ENCODE measurements at regions not wholly inside any gene's neighbourhood (a gene's known extent, or its start where the extent isn't known, plus 50 kb on each side); places are given as distances from the start of the nearest gene placed in this dataset.
"Not testable (repeated sequence)": the region's sequence is repeated elsewhere in the genome, so short reads cannot be mapped to it uniquely, and the experiment has no call there.

DNA sequence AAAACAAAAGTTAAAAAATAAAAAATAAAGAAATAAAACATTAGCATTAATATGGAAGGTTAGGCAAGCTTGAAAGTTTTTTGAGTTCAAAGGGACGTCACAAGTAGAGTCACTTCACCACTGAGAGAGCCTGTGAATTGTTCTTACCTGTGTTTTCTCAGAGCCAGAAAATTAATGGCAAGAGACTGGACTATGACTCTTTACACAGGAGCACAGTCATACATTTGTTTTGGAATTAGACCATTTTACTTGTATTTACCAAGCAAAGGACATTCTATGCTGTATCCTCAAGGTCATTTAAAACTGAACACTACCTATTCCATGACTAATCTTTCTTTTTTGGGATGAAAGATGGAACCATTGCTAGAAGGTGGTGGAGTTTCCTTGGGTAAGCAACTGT lies 346.1 kb downstream of the FAM47B start:
- Histone ChIP-seq H3K9me3 (no peaks in the 10 kb centered on the region), H3K27me3 (no peaks in the 10 kb centered on the region), H3K36me3 (no peaks in the 10 kb centered on the region), H3K4me3 (ENCODE audit: low read depth, low read length) (no peak overlapping the region), H3K4me1 (no peaks in the 10 kb centered on the region)
- DNase-seq = no peak
- TF ChIP-seq, protein P1, sequence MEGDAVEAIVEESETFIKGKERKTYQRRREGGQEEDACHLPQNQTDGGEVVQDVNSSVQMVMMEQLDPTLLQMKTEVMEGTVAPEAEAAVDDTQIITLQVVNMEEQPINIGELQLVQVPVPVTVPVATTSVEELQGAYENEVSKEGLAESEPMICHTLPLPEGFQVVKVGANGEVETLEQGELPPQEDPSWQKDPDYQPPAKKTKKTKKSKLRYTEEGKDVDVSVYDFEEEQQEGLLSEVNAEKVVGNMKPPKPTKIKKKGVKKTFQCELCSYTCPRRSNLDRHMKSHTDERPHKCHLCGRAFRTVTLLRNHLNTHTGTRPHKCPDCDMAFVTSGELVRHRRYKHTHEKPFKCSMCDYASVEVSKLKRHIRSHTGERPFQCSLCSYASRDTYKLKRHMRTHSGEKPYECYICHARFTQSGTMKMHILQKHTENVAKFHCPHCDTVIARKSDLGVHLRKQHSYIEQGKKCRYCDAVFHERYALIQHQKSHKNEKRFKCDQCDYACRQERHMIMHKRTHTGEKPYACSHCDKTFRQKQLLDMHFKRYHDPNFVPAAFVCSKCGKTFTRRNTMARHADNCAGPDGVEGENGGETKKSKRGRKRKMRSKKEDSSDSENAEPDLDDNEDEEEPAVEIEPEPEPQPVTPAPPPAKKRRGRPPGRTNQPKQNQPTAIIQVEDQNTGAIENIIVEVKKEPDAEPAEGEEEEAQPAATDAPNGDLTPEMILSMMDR (IDR thresholded peaks at IDR 0.05; ENCODE audit: low read depth, low read length) = no peak

DNA sequence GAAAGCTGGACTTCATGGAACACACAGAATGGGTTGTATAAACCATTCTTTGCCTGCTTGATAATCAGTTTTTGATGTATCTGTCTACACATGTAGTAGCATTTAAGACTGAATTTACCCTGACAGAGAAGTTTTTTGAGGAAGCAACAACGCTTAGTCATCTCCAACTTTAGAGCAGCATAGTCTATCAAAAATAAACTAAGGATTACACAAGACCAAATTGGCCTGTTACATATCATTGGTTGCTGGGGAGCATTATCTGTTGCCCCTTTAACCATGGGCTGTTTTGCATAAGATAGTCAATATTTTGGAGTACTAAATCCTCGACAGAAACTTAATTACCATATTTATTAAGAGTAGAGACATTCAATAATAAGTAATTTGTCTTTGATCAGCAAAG lies 347.4 kb downstream of the FAM47B start:
- H3K9me3 ChIP-seq = no peaks in the 10 kb centered on the region
- TF ChIP-seq, protein P1 (IDR thresholded peaks at IDR 0.05; ENCODE audit: low read depth, low read length) = no peak
- no peaks in the 10 kb centered on the region for H3K4me1 ChIP-seq
- no peaks in the 10 kb centered on the region for H3K36me3 ChIP-seq
- DNase-seq = no peak
- no peaks in the 10 kb centered on the region for H3K27me3 ChIP-seq
- H3K4me3 ChIP-seq (ENCODE audit: low read depth, low read length) = no peak overlapping the region

DNA sequence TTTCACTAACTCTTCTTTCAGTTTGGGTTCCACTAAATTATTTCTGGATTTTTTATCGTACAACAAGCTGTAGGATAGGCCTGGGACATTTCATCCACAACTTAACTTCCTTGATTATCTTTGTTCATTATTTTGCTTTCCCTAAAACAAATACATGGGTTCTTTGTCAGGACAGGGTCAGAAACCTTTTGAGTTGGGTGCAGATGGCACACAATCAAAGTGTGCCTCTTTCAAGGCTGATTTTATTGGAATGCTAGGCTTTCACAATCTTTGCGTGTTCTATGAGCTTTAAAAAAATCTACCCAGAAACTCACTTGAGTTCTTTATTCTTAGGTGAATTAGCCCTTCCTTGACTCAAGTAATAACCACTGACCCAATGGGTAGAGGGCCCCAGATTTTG lies 348.4 kb downstream of the FAM47B start:
- no peak for DNase-seq
- TF ChIP-seq, protein P1 (IDR thresholded peaks at IDR 0.05; ENCODE audit: low read depth, low read length) = no peak
- no peaks in the 10 kb centered on the region for H3K4me1 ChIP-seq
- no peaks in the 10 kb centered on the region for H3K9me3 ChIP-seq
- no peaks in the 10 kb centered on the region for H3K27me3 ChIP-seq
- H3K36me3 ChIP-seq = no peaks in the 10 kb centered on the region
- H3K4me3 ChIP-seq (ENCODE audit: low read depth, low read length) = no peak overlapping the region

DNA sequence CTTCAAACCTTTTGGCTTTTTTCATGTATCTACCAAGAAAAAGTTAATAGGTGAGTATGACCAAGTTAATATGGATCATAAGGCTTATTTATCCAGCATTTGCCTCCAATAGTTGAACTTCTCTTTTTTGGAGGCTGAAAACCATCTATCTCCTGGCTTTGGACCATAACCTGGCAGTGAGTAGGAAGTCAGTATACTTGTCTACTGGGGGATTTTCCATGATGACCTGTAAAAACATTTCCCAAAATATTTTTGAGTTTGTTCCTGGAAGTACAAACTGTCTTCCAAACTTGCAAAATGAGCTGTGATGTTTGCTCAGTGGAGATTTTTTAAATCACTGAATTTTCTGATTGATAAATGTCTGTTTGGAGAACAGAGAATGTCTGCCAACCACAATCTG lies 349.9 kb downstream of the FAM47B start:
- Histone ChIP-seq H3K9me3 (no peaks in the 10 kb centered on the region), H3K36me3 (no peaks in the 10 kb centered on the region), H3K4me1 (no peaks in the 10 kb centered on the region), H3K4me3 (ENCODE audit: low read depth, low read length) (no peak overlapping the region), H3K27me3 (no peaks in the 10 kb centered on the region)
- DNase-seq = no peak
- TF ChIP-seq, protein P1 (IDR thresholded peaks at IDR 0.05; ENCODE audit: low read depth, low read length) = no peak

DNA sequence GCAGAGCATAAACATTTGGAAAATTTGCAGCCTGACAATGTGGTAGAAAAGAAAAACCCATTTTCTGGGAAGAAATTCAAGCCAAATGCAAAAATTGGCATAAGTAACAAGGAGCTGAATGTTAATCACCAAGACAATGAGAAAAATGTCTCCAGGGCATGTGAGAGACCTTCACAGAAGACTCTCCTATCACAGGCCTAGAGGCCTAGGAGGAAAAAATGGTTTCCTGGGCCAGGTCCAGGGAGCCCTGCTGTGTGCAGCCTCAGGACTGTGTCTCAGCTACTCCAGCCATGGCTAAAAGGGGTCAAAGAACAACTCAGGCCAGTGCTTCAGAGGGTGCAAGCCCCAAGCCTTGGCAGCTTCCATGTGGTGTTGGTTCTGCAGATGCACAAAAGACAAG lies 362.4 kb downstream of the FAM47B start:
- DNase-seq, H3K27me3 ChIP-seq, H3K36me3 ChIP-seq: not testable (repeated sequence)

DNA sequence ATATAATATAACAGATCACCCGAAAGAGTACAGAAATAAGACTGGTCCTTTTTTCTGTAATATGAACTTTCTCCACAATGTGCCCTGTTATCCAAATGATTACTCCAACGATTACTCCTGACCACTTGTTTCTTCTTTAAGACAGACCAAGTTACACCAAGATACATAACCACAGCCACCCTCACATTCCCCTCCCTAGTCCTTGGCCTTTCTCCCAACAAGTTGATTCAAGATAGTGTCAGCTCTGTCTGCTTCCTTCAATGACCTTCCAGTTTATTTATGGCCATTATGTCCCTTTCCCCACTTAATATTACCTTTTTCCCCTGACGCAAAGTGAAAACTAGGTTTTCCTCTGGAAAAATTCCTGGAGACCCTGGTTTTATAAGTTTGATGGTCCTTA lies 397.2 kb downstream of the FAM47B start:
- H3K36me3 ChIP-seq = no peaks in the 10 kb centered on the region
- TF ChIP-seq, protein P1 (IDR thresholded peaks at IDR 0.05; ENCODE audit: low read depth, low read length) = no peak
- H3K4me3 ChIP-seq (ENCODE audit: low read depth, low read length) = no peak overlapping the region
- DNase-seq = no peak
- H3K27me3 ChIP-seq = no peaks in the 10 kb centered on the region
- H3K9me3 ChIP-seq = no peaks in the 10 kb centered on the region
- H3K4me1 ChIP-seq = no peaks in the 10 kb centered on the region

More for the DNA sequence above, 362.4 kb downstream of the FAM47B start:
- H3K4me1 ChIP-seq; H3K9me3 ChIP-seq; H3K4me3 ChIP-seq (ENCODE audit: low read depth, low read length): not testable (repeated sequence)

DNA sequence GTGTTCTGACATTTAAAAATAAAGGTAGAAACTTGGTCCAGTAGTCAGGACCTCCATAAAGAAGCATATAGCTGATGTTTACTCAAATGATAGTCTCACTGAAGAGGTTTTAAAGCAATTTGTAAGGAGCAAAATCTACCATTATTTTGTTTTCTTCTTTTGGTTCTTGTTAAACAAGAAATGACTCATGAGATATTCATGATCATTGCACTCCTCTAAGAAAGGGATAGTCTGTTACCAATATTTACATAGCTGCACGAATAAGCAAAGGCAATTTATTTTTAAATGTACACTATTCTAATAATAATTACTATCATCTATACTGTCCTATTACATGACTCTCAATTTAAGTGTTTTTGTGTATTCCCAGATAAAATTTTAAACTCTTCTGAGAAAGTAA lies 397.9 kb downstream of the FAM47B start:
- no peaks in the 10 kb centered on the region for H3K27me3 ChIP-seq
- no peaks in the 10 kb centered on the region for H3K36me3 ChIP-seq
- TF ChIP-seq, protein P1 (IDR thresholded peaks at IDR 0.05; ENCODE audit: low read depth, low read length) = no peak
- no peaks in the 10 kb centered on the region for H3K4me1 ChIP-seq
- no peak for DNase-seq
- no peaks in the 10 kb centered on the region for H3K9me3 ChIP-seq
- H3K4me3 ChIP-seq (ENCODE audit: low read depth, low read length) = no peak overlapping the region
